ENCODE measurements at regions not wholly inside any gene's neighbourhood (a gene's known extent, or its start where the extent isn't known, plus 50 kb on each side); places are given as distances from the start of the nearest gene placed in this dataset.
A peak's percentile ranks its signal among the peaks of the same experiment; 100 is the strongest.
"Not testable (repeated sequence)": the region's sequence is repeated elsewhere in the genome, so short reads cannot be mapped to it uniquely, and the experiment has no call there.

- TF ChIP-seq POLR2AphosphoS5 (IDR thresholded peaks at IDR 0.05; ENCODE audit: insufficient read depth in 1 of 2, low read depth in 1 of 2), result peak in 1 of 2 donors; percentile 47
- no peak for TF ChIP-seq POLR2A (IDR thresholded peaks at IDR 0.05)
- H3K4me1 ChIP-seq, result peaks cover 22% of the 10 kb centered on the region
- no peaks in the 10 kb centered on the region for H3K36me3 ChIP-seq
- no peaks in the 10 kb centered on the region for H3K9me3 ChIP-seq
- H3K27ac ChIP-seq, result no peak overlapping the region
- no peak for DNase-seq (ENCODE audit: extremely low spot score in 2 of 2)
- intact Hi-C loops (cut with DNase I), result no loop called here
- no peaks in the 10 kb centered on the region for H3K27me3 ChIP-seq
- no peak overlapping the region for H3K4me3 ChIP-seq
Measured at GRCh38 chr7:20541608-20542349, 73.7 kb upstream of the ABCB5 start.

DNA sequence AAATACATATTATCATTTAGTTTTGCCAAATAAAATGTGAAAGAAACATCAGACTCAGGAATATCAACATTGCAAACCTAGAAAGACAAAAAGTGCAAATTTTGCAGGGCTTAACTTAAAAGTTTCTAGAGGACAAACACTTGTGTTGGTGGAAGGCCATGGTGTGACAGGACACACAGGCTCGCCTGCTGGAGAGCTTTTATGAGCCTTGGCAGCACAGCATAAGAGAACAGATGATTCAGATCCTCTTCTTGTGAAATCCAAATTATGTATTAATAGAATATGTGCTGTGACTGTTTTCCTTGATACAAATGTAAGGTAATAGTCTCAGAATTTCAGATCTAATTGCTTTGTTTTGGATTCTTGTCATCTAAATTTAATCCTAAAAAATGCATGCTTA is 72.9 kb upstream of the ABCB5 start:
- no peak overlapping the region for H3K27ac ChIP-seq
- no peaks in the 10 kb centered on the region for H3K27me3 ChIP-seq
- peaks cover 22% of the 10 kb centered on the region for H3K4me1 ChIP-seq
- no peak for DNase-seq (ENCODE audit: extremely low spot score in 2 of 2)
- TF ChIP-seq POLR2AphosphoS5 (IDR thresholded peaks at IDR 0.05; ENCODE audit: insufficient read depth in 1 of 2, low read depth in 1 of 2) (peak in 1 of 2 donors; percentile 67), POLR2A (IDR thresholded peaks at IDR 0.05) (no peak)
- intact Hi-C loops (cut with DNase I), result no loop called here
- H3K36me3 ChIP-seq, result no peaks in the 10 kb centered on the region
- no peak overlapping the region for H3K4me3 ChIP-seq
- H3K9me3 ChIP-seq, result no peaks in the 10 kb centered on the region

- no peak for DNase-seq (ENCODE audit: extremely low spot score in 2 of 2)
- Histone ChIP-seq H3K9me3 (no peaks in the 10 kb centered on the region), H3K36me3 (no peaks in the 10 kb centered on the region), H3K4me1 (peaks cover 22% of the 10 kb centered on the region), H3K27ac (no peak overlapping the region), H3K4me3 (no peak overlapping the region), H3K27me3 (no peaks in the 10 kb centered on the region)
- intact Hi-C loops (cut with DNase I), result no loop called here
- TF ChIP-seq POLR2AphosphoS5 (IDR thresholded peaks at IDR 0.05; ENCODE audit: insufficient read depth in 1 of 2, low read depth in 1 of 2) (no peak), CTCF (IDR thresholded peaks at IDR 0.05) (no peak), POLR2A (IDR thresholded peaks at IDR 0.05) (no peak)
Measured at GRCh38 chr7:20543500-20543899, 72.0 kb upstream of the ABCB5 start.

DNA sequence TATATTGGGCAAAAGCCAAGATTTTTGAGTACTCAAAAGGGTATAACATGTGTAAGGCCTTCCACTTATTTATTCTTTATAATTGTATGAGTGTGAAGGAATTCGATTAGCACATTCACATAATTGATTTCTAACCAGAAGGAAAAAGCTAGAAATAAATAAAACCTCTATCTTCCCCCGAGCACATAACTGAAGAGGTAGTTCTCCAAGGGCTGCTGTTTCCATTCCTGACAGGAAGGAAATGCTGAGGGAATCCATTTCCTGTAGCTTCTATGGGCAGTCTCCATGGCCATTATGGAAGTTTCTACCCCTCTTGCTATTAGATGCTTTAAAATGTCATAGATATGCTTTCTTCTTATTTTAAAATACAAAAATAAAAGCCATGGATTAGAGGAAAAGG is 70.5 kb upstream of the ABCB5 start:
- DNase-seq (ENCODE audit: extremely low spot score in 2 of 2), result no peak
- Histone ChIP-seq H3K27me3 (no peaks in the 10 kb centered on the region), H3K4me1 (peaks cover 22% of the 10 kb centered on the region), H3K9me3 (no peaks in the 10 kb centered on the region), H3K36me3 (no peaks in the 10 kb centered on the region), H3K27ac (no peak overlapping the region), H3K4me3 (no peak overlapping the region)
- TF ChIP-seq CTCF (IDR thresholded peaks at IDR 0.05), result no peak
- TF ChIP-seq POLR2A (IDR thresholded peaks at IDR 0.05), result no peak
- no peak for TF ChIP-seq POLR2AphosphoS5 (IDR thresholded peaks at IDR 0.05; ENCODE audit: insufficient read depth in 1 of 2, low read depth in 1 of 2)
- intact Hi-C loops (cut with DNase I), result no loop called here

DNA sequence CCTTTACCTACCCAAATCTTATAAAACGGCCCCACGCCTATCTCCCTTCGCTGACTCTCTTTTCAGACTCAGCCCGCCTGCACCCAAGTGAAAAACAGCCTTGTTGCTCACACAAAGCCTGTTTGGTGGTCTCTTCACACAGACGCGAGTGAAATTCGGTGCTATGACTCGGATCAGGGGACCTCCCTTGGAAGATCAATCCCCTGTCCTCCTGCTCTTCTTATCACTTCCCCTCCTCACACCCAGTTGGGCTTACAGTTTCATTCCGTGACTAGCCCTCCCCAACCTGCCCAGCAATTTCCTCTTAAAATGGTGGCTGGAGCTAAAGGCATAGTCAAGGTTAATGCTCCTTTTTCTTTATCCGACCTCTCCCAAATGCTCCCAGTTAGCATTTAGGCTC is 68.5 kb upstream of the ABCB5 start:
- intact Hi-C loops (cut with DNase I); H3K36me3 ChIP-seq; H3K9me3 ChIP-seq; DNase-seq (ENCODE audit: extremely low spot score in 2 of 2); H3K4me3 ChIP-seq; H3K27ac ChIP-seq; H3K27me3 ChIP-seq: not testable (repeated sequence)
- H3K4me1 ChIP-seq, result peaks cover 18% of the 10 kb centered on the region

DNA sequence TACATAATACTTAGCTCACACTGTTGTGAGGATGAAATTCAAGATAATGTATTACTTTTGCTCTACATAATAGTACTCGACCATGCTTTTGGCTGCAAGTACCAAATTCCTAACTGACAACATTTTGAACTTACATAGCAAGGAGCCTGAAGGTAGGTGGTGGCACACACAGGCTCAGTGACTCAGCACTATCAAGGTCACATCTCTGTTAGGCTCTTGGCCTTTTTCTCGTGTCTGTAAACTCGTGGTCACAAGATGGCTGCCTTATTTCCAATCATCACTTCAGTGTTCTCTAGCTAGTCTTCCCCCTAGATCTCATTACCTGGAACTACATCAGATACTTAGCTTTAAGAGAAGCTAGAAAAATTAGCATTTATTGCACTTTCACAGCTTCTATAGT is 61.4 kb upstream of the ABCB5 start:
- Histone ChIP-seq H3K27me3 (no peaks in the 10 kb centered on the region), H3K9me3 (no peaks in the 10 kb centered on the region), H3K27ac (no peak overlapping the region), H3K4me3 (no peak overlapping the region), H3K36me3 (no peaks in the 10 kb centered on the region), H3K4me1 (no peaks in the 10 kb centered on the region)
- intact Hi-C loops (cut with DNase I), result no loop called here
- TF ChIP-seq POLR2A (IDR thresholded peaks at IDR 0.05) (no peak), CTCF (IDR thresholded peaks at IDR 0.05) (no peak), POLR2AphosphoS5 (IDR thresholded peaks at IDR 0.05; ENCODE audit: insufficient read depth in 1 of 2, low read depth in 1 of 2) (no peak)
- no peak for DNase-seq (ENCODE audit: extremely low spot score in 2 of 2)

Measured in vagina (tissue), 2 donors.